GM18858 (cell line): ENCODE measurements at regions not wholly inside any gene's neighbourhood (a gene's known extent, or its start where the extent isn't known, plus 50 kb on each side); places are given as distances from the start of the nearest gene placed in this dataset.
"Not testable (repeated sequence)": the region's sequence is repeated elsewhere in the genome, so short reads cannot be mapped to it uniquely, and the experiment has no call there.

Experiments
- ATAC-seq: cut with Tn5 transposase; IDR thresholded peaks from one replicate; pipeline ENCODE4 v1.9.1; 2021; ENCODE audit not compliant: unreplicated experiment

- not testable (repeated sequence) for ATAC-seq
Observed at GRCh38 chr3:75384016-75384415, 280.1 kb upstream of the FRG2C start.

GRCh38 chr3:75388486-75389124 lies 275.5 kb upstream of the FRG2C start:
- ATAC-seq = not testable (repeated sequence)

GRCh38 chr3:75393288-75393694 lies 270.8 kb upstream of the FRG2C start:
- ATAC-seq = not testable (repeated sequence)

- ATAC-seq = not testable (repeated sequence)
Observed at GRCh38 chr3:75394102-75394501, 270.0 kb upstream of the FRG2C start.

- not testable (repeated sequence) for ATAC-seq
Observed at GRCh38 chr3:75394562-75395360, 269.4 kb upstream of the FRG2C start.

GRCh38 chr3:75395580-75396315 lies 268.4 kb upstream of the FRG2C start:
- no peak for ATAC-seq

GRCh38 chr3:75396316-75396802 lies 267.8 kb upstream of the FRG2C start:
- no peak for ATAC-seq

- not testable (repeated sequence) for ATAC-seq
Observed at GRCh38 chr3:75397486-75397885, 266.6 kb upstream of the FRG2C start.

GRCh38 chr3:75422101-75422945 lies 241.8 kb upstream of the FRG2C start:
- not testable (repeated sequence) for ATAC-seq

- ATAC-seq = not testable (repeated sequence)
Observed at GRCh38 chr3:75425379-75425778, 238.7 kb upstream of the FRG2C start.

- ATAC-seq = not testable (repeated sequence)
Observed at GRCh38 chr3:75427486-75427885, 236.6 kb upstream of the FRG2C start.

- ATAC-seq = not testable (repeated sequence)
Observed at GRCh38 chr3:75427906-75428305, 236.2 kb upstream of the FRG2C start.

- ATAC-seq = not testable (repeated sequence)
Observed at GRCh38 chr3:75429561-75430220, 234.4 kb upstream of the FRG2C start.

GRCh38 chr3:75430406-75430805 lies 233.7 kb upstream of the FRG2C start:
- not testable (repeated sequence) for ATAC-seq

GRCh38 chr3:75431120-75431519 lies 233.0 kb upstream of the FRG2C start:
- not testable (repeated sequence) for ATAC-seq

GRCh38 chr3:75432466-75432865 lies 231.7 kb upstream of the FRG2C start:
- ATAC-seq = not testable (repeated sequence)

- ATAC-seq = not testable (repeated sequence)
Observed at GRCh38 chr3:75432885-75433284, 231.2 kb upstream of the FRG2C start.

GRCh38 chr3:75433295-75433694 lies 230.8 kb upstream of the FRG2C start:
- ATAC-seq = not testable (repeated sequence)

- ATAC-seq = peak; percentile 5
Observed at GRCh38 chr3:75434276-75434912, 229.7 kb upstream of the FRG2C start.
